NCI-H2227 (cell line): ENCODE measurements at regions not wholly inside any gene's neighbourhood (a gene's known extent, or its start where the extent isn't known, plus 50 kb on each side); places are given as distances from the start of the nearest gene placed in this dataset.

Experiments used
- DNase-seq: peaks from one replicate; lab custom pipeline; 2025; ENCODE audit not compliant: unreplicated experiment; lab: John Stamatoyannopoulos, UW

GRCh38 chr12:41983394-41983793 lies 161.3 kb downstream of the GXYLT1 start:
- no peak for DNase-seq

- no peak for DNase-seq
These were observed 162.9 kb downstream of the GXYLT1 start for GRCh38 chr12:41981758-41982157.

GRCh38 chr12:41981013-41981412 lies 163.7 kb downstream of the GXYLT1 start:
- DNase-seq: no peak

GRCh38 chr12:41980390-41980789 lies 164.3 kb downstream of the GXYLT1 start:
- DNase-seq: no peak

- DNase-seq: no peak
These were observed 165.1 kb downstream of the GXYLT1 start for GRCh38 chr12:41979574-41979973.

- no peak for DNase-seq
These were observed 172.1 kb downstream of the GXYLT1 start for GRCh38 chr12:41972598-41972997.

GRCh38 chr12:41972196-41972595 lies 172.5 kb downstream of the GXYLT1 start:
- DNase-seq: no peak

- no peak for DNase-seq
These were observed 173.9 kb downstream of the GXYLT1 start for GRCh38 chr12:41970744-41971143.

GRCh38 chr12:41968599-41968998 lies 176.1 kb downstream of the GXYLT1 start:
- DNase-seq: no peak

GRCh38 chr12:41967668-41968500 lies 176.8 kb downstream of the GXYLT1 start:
- peak; percentile 35 for DNase-seq

GRCh38 chr12:41966916-41967315 lies 177.8 kb downstream of the GXYLT1 start:
- no peak for DNase-seq

- DNase-seq: no peak
These were observed 178.7 kb downstream of the GXYLT1 start for GRCh38 chr12:41966001-41966400.

GRCh38 chr12:41963398-41963797 lies 181.3 kb downstream of the GXYLT1 start:
- no peak for DNase-seq

- no peak for DNase-seq
These were observed 182.5 kb downstream of the GXYLT1 start for GRCh38 chr12:41962171-41962572.

GRCh38 chr12:41959271-41959670 lies 185.4 kb downstream of the GXYLT1 start:
- no peak for DNase-seq

- DNase-seq: no peak
These were observed 188.3 kb downstream of the GXYLT1 start for GRCh38 chr12:41956353-41956752.

- DNase-seq: no peak
These were observed 194.2 kb downstream of the GXYLT1 start for GRCh38 chr12:41950455-41950854.

GRCh38 chr12:41946106-41946505 lies 198.6 kb downstream of the GXYLT1 start:
- DNase-seq: no peak

- no peak for DNase-seq
These were observed 200.5 kb downstream of the GXYLT1 start for GRCh38 chr12:41944216-41944615.

- DNase-seq: no peak
These were observed 201.0 kb downstream of the GXYLT1 start for GRCh38 chr12:41943671-41944070.

GRCh38 chr12:41942354-41942753 lies 202.3 kb downstream of the GXYLT1 start:
- no peak for DNase-seq

- DNase-seq: no peak
These were observed 203.6 kb downstream of the GXYLT1 start for GRCh38 chr12:41941079-41941478.

- no peak for DNase-seq
These were observed 204.1 kb downstream of the GXYLT1 start for GRCh38 chr12:41940571-41940970.
